Natural killer cell (primary cell): ENCODE measurements at regions not wholly inside any gene's neighbourhood (a gene's known extent, or its start where the extent isn't known, plus 50 kb on each side); places are given as distances from the start of the nearest gene placed in this dataset.

ENCODE experiments used
- ATAC-seq, 3 donors: fragments of 150-1000 bp in 2 of 3; fragments of 200-7000 bp in 1 of 3; cut with Tn5 transposase; 1 replicate in 1 of 3; 2 replicates in 2 of 3; pipeline ENCODE4 v1.10.0; 2021; ENCODE audit warnings: mild to moderate bottlenecking in 2 of 3, moderate library complexity in 2 of 3
- DNase-seq, 2 donors: peaks; one replicate each; pipeline versions ENCODE4 v3.0.0 to v3.0.0-alpha.2; 2013 to 2021; ENCODE audit warnings: mixed read lengths in 1 of 2
- H3K27ac ChIP-seq: one replicate; pipeline ENCODE4 v1.5.1; 2013; ENCODE audit warnings: mild to moderate bottlenecking, low read length
- H3K27me3 ChIP-seq: one replicate; pipeline ENCODE4 v1.6.1; 2013; ENCODE audit warnings: low read length; ENCODE audit not compliant: control insufficient read depth, insufficient read depth
- H3K36me3 ChIP-seq: one replicate; pipeline ENCODE4 v1.6.1; 2013; ENCODE audit warnings: low read length; ENCODE audit not compliant: control insufficient read depth, insufficient read depth
- H3K4me1 ChIP-seq: one replicate; pipeline ENCODE4 v1.6.1; 2013; ENCODE audit warnings: low read length; ENCODE audit not compliant: control insufficient read depth, insufficient read depth
- H3K4me3 ChIP-seq: one replicate; pipeline ENCODE4 v1.5.1; 2013; ENCODE audit warnings: low read length
- H3K9me3 ChIP-seq: one replicate; pipeline ENCODE4 v1.6.1; 2013; ENCODE audit warnings: low read length; ENCODE audit not compliant: control insufficient read depth, insufficient read depth
- H3K27ac Mint-ChIP-seq, 2 donors: one replicate each; pipeline ENCODE4 v1.8.0; 2022; ENCODE audit warnings: mild to moderate bottlenecking in 2 of 2, mixed read lengths in 2 of 2, moderate library complexity in 1 of 2
- H3K27me3 Mint-ChIP-seq, 2 donors: one replicate each; pipeline ENCODE4 v1.8.0; 2022; ENCODE audit warnings: low read depth in 2 of 2, mixed read lengths in 2 of 2
- H3K36me3 Mint-ChIP-seq: one replicate; pipeline ENCODE4 v1.8.0; 2022; ENCODE audit warnings: mixed read lengths
- H3K4me1 Mint-ChIP-seq, 2 donors: one replicate each; pipeline ENCODE4 v1.8.0; 2022; ENCODE audit warnings: mixed read lengths in 2 of 2
- H3K4me3 Mint-ChIP-seq: one replicate; pipeline ENCODE4 v1.8.0; 2022; ENCODE audit warnings: mild to moderate bottlenecking, moderate library complexity, mixed read lengths
- H3K9me3 Mint-ChIP-seq, 2 donors: one replicate each; pipeline ENCODE4 v1.8.0; 2022; ENCODE audit warnings: mixed read lengths in 2 of 2
- WGBS: methylation state at CpG from one replicate; pipeline ENCODE4 v1.1.7; 2013; ENCODE audit warnings: missing lambda C conversion rate; ENCODE audit not compliant: insufficient coverage; 5-methylcytosine and 5-hydroxymethylcytosine counted together
- intact Hi-C: fragments of 100-400 bp; cut with micrococcal nuclease; formaldehyde crosslinking; loops from one replicate; pipeline ENCODE4 v1.14.2; 2022
- TF ChIP-seq, protein P1 (sequence below): fragments of 200-600 bp; IDR thresholded peaks from one replicate; pipeline ENCODE4 v1.8.0; 2022; ENCODE audit warnings: antibody characterized with exemption

DNA sequence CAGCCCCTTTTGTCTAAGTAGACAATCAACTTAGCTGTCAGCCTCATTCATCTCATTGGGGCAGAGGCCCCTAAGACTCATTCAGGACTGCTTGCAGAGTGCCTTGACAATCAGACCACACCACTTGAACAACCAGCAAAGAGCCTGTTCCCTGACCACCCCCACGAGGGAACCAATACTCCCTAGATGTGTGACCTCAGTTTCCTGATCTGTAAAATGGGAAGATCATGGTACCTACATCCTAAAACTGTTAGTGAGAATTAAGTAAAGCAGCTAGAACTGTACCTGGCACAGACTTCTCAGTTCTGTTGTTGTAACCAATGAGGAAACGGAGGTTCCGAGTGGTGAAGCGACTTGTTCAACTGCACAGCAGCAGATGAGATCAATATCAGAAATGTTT lies 298.5 kb downstream of the RRAGC start:
- Mint-ChIP-seq H3K36me3 (no peaks in the 10 kb centered on the region), H3K4me3 (peak overlapping the region; percentile 81), H3K9me3 (no peaks in the 10 kb centered on the region), H3K4me1 (peaks cover 64 to 69% of the 10 kb centered on the region in 2 donors), H3K27me3 (peaks cover 15 to 25% of the 10 kb centered on the region in 2 donors), H3K27ac (peak overlapping the region in 1 of 2 donors; percentile 47)
- intact Hi-C loops: no loop called here
- no peaks in the 10 kb centered on the region for H3K36me3 ChIP-seq
- DNase-seq (no peak), ATAC-seq (no peak)
- H3K4me1 ChIP-seq: peaks cover 44% of the 10 kb centered on the region
- 54% methylated on average over 3 of the region's 4 CpGs for WGBS
- H3K27ac ChIP-seq: no peak overlapping the region
- no peaks in the 10 kb centered on the region for H3K9me3 ChIP-seq
- no peak overlapping the region for H3K4me3 ChIP-seq
- peaks cover 6% of the 10 kb centered on the region for H3K27me3 ChIP-seq
- TF ChIP-seq, protein P1, sequence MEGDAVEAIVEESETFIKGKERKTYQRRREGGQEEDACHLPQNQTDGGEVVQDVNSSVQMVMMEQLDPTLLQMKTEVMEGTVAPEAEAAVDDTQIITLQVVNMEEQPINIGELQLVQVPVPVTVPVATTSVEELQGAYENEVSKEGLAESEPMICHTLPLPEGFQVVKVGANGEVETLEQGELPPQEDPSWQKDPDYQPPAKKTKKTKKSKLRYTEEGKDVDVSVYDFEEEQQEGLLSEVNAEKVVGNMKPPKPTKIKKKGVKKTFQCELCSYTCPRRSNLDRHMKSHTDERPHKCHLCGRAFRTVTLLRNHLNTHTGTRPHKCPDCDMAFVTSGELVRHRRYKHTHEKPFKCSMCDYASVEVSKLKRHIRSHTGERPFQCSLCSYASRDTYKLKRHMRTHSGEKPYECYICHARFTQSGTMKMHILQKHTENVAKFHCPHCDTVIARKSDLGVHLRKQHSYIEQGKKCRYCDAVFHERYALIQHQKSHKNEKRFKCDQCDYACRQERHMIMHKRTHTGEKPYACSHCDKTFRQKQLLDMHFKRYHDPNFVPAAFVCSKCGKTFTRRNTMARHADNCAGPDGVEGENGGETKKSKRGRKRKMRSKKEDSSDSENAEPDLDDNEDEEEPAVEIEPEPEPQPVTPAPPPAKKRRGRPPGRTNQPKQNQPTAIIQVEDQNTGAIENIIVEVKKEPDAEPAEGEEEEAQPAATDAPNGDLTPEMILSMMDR: no peak

DNA sequence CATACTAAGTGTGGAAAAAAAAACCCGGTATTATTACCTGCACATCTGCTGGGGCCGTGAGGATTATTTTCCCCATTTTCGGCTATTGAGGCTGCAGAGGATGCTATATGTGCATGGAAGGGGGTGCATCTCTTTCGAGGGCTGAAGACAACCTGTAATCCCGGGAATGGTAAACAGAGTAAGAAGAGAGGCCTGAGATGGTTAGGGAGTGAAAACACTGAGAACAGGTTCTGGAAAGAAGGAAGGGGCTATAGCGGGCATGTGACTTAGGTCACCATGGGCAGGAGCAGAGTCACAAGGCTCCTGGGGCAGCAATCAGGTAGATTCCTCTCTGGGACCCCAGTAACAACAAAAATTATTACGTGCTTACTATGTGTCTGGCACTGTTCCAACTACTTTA lies 299.1 kb downstream of the RRAGC start:
- no peak for DNase-seq
- Mint-ChIP-seq H3K36me3 (no peaks in the 10 kb centered on the region), H3K9me3 (no peaks in the 10 kb centered on the region), H3K4me1 (peaks cover 65 to 70% of the 10 kb centered on the region in 2 donors), H3K27ac (peak overlapping the region in 1 of 2 donors; percentile 80), H3K27me3 (peaks cover 11 to 23% of the 10 kb centered on the region in 2 donors), H3K4me3 (peak overlapping the region; percentile 81)
- WGBS: 78% methylated on average over 7 of the region's 7 CpGs
- no peak for ATAC-seq
- intact Hi-C loops: no loop called here
- H3K9me3 ChIP-seq: no peaks in the 10 kb centered on the region
- no peak overlapping the region for H3K4me3 ChIP-seq
- no peaks in the 10 kb centered on the region for H3K36me3 ChIP-seq
- TF ChIP-seq, protein P1: no peak
- H3K27me3 ChIP-seq: peaks cover 6% of the 10 kb centered on the region
- H3K27ac ChIP-seq: no peak overlapping the region
- H3K4me1 ChIP-seq: peaks cover 44% of the 10 kb centered on the region

DNA sequence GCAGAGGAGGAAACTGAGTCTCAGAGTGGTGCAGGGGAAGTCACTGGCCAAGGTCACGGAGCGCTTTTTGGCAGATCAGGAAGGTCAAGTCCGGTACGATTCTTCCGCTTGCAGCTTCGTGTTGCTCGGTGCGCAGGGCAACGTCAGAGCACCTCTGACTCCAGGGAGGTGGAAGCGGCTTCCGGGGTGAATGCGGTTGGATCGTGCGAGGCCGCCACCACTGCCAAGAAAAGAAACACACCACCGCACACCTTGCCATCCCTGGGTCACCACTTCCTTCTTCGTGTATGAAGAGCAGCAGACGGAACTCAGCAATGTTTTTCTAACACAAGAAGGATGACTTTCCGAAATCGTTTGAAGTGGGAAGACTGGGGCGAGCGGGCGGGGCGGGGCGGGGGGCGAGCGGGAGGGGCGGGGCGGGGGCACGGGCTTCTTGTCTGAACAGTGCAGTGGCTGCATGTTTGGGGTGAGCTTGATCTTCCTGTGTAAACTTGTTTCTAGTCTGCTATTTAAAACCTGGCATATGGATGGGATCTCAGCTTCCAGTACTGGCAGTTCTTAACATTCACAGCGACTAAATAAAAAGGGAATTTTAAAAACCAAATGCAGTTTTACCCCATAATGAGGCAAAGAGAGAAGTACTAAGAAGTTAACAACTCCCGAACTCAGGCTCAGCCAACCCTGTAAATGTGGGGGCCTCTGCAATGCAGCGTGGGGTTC lies 300.0 kb downstream of the RRAGC start:
- Histone ChIP-seq H3K27me3 (peaks cover 5% of the 10 kb centered on the region), H3K36me3 (no peaks in the 10 kb centered on the region), H3K4me3 (peak overlapping the region; percentile 17), H3K4me1 (peaks cover 44% of the 10 kb centered on the region), H3K9me3 (no peaks in the 10 kb centered on the region), H3K27ac (peak overlapping the region; percentile 50)
- Mint-ChIP-seq H3K9me3 (no peaks in the 10 kb centered on the region), H3K27me3 (peaks cover 7 to 18% of the 10 kb centered on the region in 2 donors), H3K4me1 (peaks cover 65 to 70% of the 10 kb centered on the region in 2 donors), H3K27ac (peak overlapping the region; percentile 72 to 80), H3K36me3 (no peaks in the 10 kb centered on the region), H3K4me3 (peak overlapping the region; percentile 81)
- ATAC-seq (peak; percentile 83 to 92 (median 84)), DNase-seq (peak; percentile 66 to 95)
- intact Hi-C loops: no loop called here
- TF ChIP-seq, protein P1: no peak
- WGBS: 2% methylated on average over 21 of the region's 33 CpGs
